ENCODE measurements at regions not wholly inside any gene's neighbourhood (a gene's known extent, or its start where the extent isn't known, plus 50 kb on each side); places are given as distances from the start of the nearest gene placed in this dataset.

GRCh38 chr2:9681427-9681817, 50.6 kb upstream of the YWHAQ start:
- DNase-seq, result no peak

- DNase-seq, result no peak
These were observed 54.8 kb upstream of the YWHAQ start for GRCh38 chr2:9685637-9686036.

- DNase-seq, result no peak
These were observed 55.3 kb upstream of the YWHAQ start for GRCh38 chr2:9686061-9686460.

GRCh38 chr2:9690252-9690651, 59.5 kb upstream of the YWHAQ start:
- DNase-seq, result no peak

GRCh38 chr2:9690716-9691498, 60.1 kb upstream of the YWHAQ start:
- DNase-seq, result no peak

GRCh38 chr2:9692456-9693195, 61.8 kb upstream of the YWHAQ start:
- DNase-seq, result no peak

- DNase-seq, result peak; percentile 5
These were observed 62.3 kb upstream of the YWHAQ start for GRCh38 chr2:9693196-9693491.

- DNase-seq, result no peak
These were observed 62.8 kb upstream of the YWHAQ start for GRCh38 chr2:9693646-9694045.

- DNase-seq, result no peak
These were observed 64.0 kb upstream of the YWHAQ start for GRCh38 chr2:9694661-9695234.

- no peak for DNase-seq
These were observed 65.1 kb upstream of the YWHAQ start for GRCh38 chr2:9695941-9696340.

- no peak for DNase-seq
These were observed 65.9 kb upstream of the YWHAQ start for GRCh38 chr2:9696731-9697130.

GRCh38 chr2:9697909-9698308, 67.1 kb upstream of the YWHAQ start:
- DNase-seq, result peak; percentile 5

- peak; percentile 3 for DNase-seq
These were observed 68.6 kb upstream of the YWHAQ start for GRCh38 chr2:9699139-9700108.

- DNase-seq, result no peak
These were observed 69.3 kb upstream of the YWHAQ start for GRCh38 chr2:9700109-9700495.

- DNase-seq, result no peak
These were observed 71.8 kb upstream of the YWHAQ start for GRCh38 chr2:9702604-9703084.

GRCh38 chr2:9703085-9703678, 72.4 kb upstream of the YWHAQ start:
- DNase-seq, result peak; percentile 90

- no peak for DNase-seq
These were observed 73.0 kb upstream of the YWHAQ start for GRCh38 chr2:9703701-9704221.

- DNase-seq, result no peak
These were observed 73.8 kb upstream of the YWHAQ start for GRCh38 chr2:9704600-9704999.

- no peak for DNase-seq
These were observed 74.4 kb upstream of the YWHAQ start for GRCh38 chr2:9705196-9705595.

- DNase-seq, result no peak
These were observed 76.2 kb upstream of the YWHAQ start for GRCh38 chr2:9707008-9707407.

GRCh38 chr2:9707611-9708160, 76.9 kb upstream of the YWHAQ start:
- DNase-seq, result no peak

Measured in stimulated activated naive CD4-positive, alpha-beta T cell treated with Interleukin-2 at 50 U/mL for 16 hours (primary cell).